ENCODE measurements at regions not wholly inside any gene's neighbourhood (a gene's known extent, or its start where the extent isn't known, plus 50 kb on each side); places are given as distances from the start of the nearest gene placed in this dataset.

DNA sequence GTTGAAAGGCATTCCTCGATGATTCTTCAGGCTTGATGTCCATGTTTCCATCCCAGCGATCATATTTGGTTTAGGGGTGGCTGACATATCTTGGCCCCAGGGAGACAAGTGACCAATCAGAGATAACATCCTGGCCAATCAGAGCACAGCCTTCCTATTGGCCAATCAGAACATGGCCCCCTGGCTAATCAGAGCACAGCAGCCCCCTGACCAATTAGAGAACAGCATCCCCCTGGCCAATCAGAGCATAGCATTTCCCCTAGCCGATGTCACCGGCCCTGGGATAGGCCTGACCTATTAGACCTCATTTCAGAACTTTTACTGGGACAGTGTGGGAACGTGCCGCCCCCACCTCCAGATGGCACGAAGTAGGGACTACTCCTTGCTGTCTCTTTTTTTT is 182.2 kb downstream of the AACS start:
- no peak overlapping the region for H3K4me3 ChIP-seq (ENCODE audit: low read depth, low read length)
- no peak for DNase-seq (ENCODE audit: low read depth)
- no peak for TF ChIP-seq CTCF (IDR thresholded peaks at IDR 0.05; ENCODE audit: insufficient read depth, low read depth, low read length)

DNA sequence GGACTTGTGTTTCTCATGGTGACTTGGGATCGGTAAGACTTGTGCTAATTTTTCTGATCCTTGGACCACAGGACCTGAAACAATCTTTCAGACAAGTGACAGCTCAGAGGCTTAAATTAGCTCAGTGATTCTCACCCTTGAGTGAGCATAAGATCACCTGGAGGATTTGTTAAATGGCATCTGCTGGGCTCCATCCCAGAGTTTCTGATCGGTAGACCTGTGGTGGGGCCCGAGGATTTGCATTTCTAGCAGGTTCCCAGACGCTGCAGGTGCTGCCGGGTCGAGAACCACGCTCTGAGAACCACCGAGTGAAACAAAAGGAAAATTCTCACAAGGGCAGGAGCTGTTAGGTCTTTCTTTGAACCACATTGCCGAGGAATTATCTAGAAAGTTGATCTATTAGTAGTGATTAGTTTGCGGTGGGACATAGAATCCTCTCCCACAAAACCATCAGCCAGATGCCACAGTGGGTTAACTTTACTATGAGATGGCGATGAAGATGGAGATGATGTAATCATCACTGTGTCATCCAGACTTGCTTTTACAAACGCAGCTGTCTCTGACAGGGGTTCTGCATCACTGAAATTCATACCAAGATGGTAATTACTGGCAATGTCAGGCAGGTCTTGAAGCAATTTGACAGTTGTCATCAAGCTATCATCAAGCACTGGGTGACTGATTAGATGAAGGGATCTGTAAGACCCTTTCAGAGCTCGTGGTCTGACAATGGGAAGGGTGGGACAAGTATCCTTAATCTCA is 184.0 kb downstream of the AACS start:
- DNase-seq (ENCODE audit: low read depth) = no peak
- no peak overlapping the region for H3K4me3 ChIP-seq (ENCODE audit: low read depth, low read length)
- no peak for TF ChIP-seq CTCF (IDR thresholded peaks at IDR 0.05; ENCODE audit: insufficient read depth, low read depth, low read length)

DNA sequence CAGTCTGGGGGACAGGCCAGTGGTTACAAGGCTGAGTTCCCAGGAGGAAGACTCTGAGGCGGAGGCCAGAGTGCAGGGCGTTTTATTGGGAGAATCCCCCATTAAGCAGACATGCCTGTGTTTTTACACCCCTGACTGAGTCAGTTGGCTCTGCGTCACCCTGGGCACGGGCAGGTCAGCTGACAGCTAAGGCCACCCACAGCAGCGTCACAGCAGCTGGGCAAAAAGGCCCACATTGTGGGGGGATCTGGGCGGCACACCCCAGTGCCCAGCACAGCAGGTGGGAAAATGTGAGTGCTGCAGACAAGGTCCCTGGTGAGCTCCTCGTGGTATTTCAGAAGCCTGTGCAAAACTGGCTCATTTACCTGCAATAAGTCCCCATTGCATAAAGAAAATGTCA is 184.7 kb downstream of the AACS start:
- no peak for TF ChIP-seq CTCF (IDR thresholded peaks at IDR 0.05; ENCODE audit: insufficient read depth, low read depth, low read length)
- no peak for DNase-seq (ENCODE audit: low read depth)
- no peak overlapping the region for H3K4me3 ChIP-seq (ENCODE audit: low read depth, low read length)

DNA sequence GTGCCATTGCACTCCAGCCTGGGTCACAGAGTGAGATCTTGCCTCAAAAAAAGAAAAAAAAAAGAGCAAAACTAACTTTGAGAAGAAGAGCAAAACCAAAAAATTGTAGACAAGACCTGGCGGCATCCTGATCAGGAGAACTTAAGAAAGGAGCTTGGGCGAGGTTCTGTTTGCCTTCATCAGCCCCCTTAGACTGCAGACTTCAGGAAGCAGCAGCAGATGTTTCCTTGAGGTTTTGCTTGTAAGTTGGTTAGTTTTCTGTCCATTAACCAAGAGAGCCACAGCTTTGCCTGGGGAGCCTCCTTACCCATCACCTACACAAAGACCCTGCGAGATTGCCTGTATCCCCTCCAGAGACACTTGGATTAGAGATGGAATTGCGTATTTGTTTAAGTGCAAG is 189.0 kb downstream of the AACS start:
- no peak for TF ChIP-seq CTCF (IDR thresholded peaks at IDR 0.05; ENCODE audit: insufficient read depth, low read depth, low read length)
- DNase-seq (ENCODE audit: low read depth) = no peak
- H3K4me3 ChIP-seq (ENCODE audit: low read depth, low read length) = no peak overlapping the region

- no peak for TF ChIP-seq CTCF (IDR thresholded peaks at IDR 0.05; ENCODE audit: insufficient read depth, low read depth, low read length)
Observed at GRCh38 chr12:125254856-125255255, 189.6 kb downstream of the AACS start.

DNA sequence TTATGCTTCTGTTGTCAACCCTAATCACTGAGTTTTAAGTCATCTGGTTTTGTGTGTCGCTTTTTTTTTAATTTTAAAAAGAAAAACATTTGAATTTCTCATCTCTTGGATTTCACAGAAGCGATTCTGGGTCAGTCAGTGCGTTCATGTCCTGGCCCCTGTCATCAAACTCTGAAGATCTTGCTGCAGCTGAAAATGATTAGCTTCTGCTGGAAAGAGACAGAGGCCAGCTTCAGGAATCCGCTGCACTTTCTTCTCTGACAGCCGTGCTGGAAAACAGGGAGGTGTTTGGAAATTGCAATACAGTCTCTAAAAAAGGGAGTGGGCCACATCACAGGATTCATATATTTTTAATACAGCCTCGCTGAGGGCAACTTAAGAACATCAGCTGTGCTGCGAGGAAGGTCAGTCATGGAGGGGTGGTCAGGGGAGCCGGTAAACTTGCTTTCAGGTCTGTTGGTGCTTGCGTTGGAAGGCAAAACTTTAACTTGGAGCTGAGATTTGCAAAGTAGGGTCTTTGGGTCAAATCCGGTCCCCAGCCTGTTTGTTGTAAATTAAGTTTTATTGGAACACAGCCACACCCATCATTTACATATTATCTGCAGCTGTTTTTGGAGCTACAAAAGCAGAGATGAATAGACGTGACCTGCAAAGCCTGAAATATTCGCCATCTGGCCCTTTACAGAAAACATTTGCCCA is 190.8 kb downstream of the AACS start:
- no peak overlapping the region for H3K4me3 ChIP-seq (ENCODE audit: low read depth, low read length)
- no peak for DNase-seq (ENCODE audit: low read depth)

More at GRCh38 chr12:125254856-125255255, 189.6 kb downstream of the AACS start:
- no peak for DNase-seq (ENCODE audit: low read depth)
- no peak overlapping the region for H3K4me3 ChIP-seq (ENCODE audit: low read depth, low read length)

More for the DNA sequence above, 190.8 kb downstream of the AACS start:
- no peak for TF ChIP-seq CTCF (IDR thresholded peaks at IDR 0.05; ENCODE audit: insufficient read depth, low read depth, low read length)
